Heart right ventricle (tissue), 16 donors: ENCODE measurements at regions not wholly inside any gene's neighbourhood (a gene's known extent, or its start where the extent isn't known, plus 50 kb on each side); places are given as distances from the start of the nearest gene placed in this dataset.

Source experiments
- ATAC-seq, 8 donors: fragments of 200-7000 bp; cut with Tn5 transposase; one replicate each; pipeline ENCODE4 v1.9.1; 2020; ENCODE audit warnings: mild to moderate bottlenecking in 8 of 8, moderate library complexity in 8 of 8, moderate number of reproducible peaks in 1 of 8
- DNase-seq, 2 donors: peaks; one replicate each; pipeline ENCODE4 v3.0.0-alpha.2; 2020
- H3K27ac ChIP-seq, 10 donors: fragments of 200-600 bp; sonication (generic) in 2 of 10; one replicate each; pipeline versions ENCODE4 v1.5.0 to v1.8.0; 2020 to 2022; ENCODE audit warnings: mild to moderate bottlenecking in 3 of 10
- H3K27me3 ChIP-seq, 7 donors: fragments of 200-600 bp; one replicate each; pipeline ENCODE4 v1.8.0; 2021 to 2022; ENCODE audit warnings: mild to moderate bottlenecking in 2 of 7
- H3K36me3 ChIP-seq, 9 donors: fragments of 200-600 bp; sonication (generic) in 1 of 9; one replicate each; pipeline versions ENCODE4 v1.5.0 to v1.8.0; 2020 to 2022; ENCODE audit warnings: mild to moderate bottlenecking in 2 of 9
- H3K4me1 ChIP-seq, 9 donors: fragments of 200-600 bp; sonication (generic) in 1 of 9; one replicate each; pipeline versions ENCODE4 v1.5.0 to v1.8.0; 2020 to 2022; ENCODE audit warnings: mild to moderate bottlenecking in 4 of 9
- H3K4me3 ChIP-seq, 10 donors: fragments of 200-600 bp; sonication (generic) in 2 of 10; one replicate each; pipeline versions ENCODE4 v1.5.0 to v1.8.0; 2020 to 2022; ENCODE audit warnings: mild to moderate bottlenecking in 7 of 10, moderate library complexity in 2 of 10
- H3K9me3 ChIP-seq, 11 donors: fragments of 200-600 bp in 10 of 11; sonication (generic) in 2 of 11; one replicate each; pipeline versions ENCODE4 v1.5.0 to v1.8.0; 2013 to 2022; ENCODE audit warnings: mild to moderate bottlenecking in 2 of 11, control low read depth in 1 of 11, moderate library complexity in 1 of 11
- CTCF ChIP-seq, 9 donors: fragments of 200-600 bp; sonication (generic) in 2 of 9; IDR thresholded peaks; one replicate each; pipeline versions ENCODE4 v1.5.0 to v1.8.0; 2021 to 2022; ENCODE audit warnings: antibody characterized with exemption in 9 of 9, mild to moderate bottlenecking in 5 of 9, moderate library complexity in 1 of 9
- WGBS, 2 donors: extraction: QIAGEN DNeasy Blood & Tissue Kit; methylation state at CpG; one replicate each; pipeline ENCODE4 v1.1.7; 2013; ENCODE audit warnings: inconsistent platforms in 1 of 2; 5-methylcytosine and 5-hydroxymethylcytosine counted together
- intact Hi-C, 10 donors: fragments of 100-400 bp; cut with DNase I; formaldehyde crosslinking; loops; one replicate each; pipeline versions ENCODE4 v1.11.1 to v1.14.2; 2022
- donor health status: Arrhythmogenic right ventricular cardiomyopathy.
- donor health status: ischemic (EF 13 %, LVEDD 7.1; RV severe dilation, severe dysfunction).
- donor health status: healthy with polysubstance abuse.
- donor health status: DM: no; HTN: yes; CAD: no.
- donor health status: DM: no; HTN: no; CAD: no.
- donor health status: ischemic (EF 25% LVEDD 6.9; RV normal size, moderate dysfunction).
- donor health status: ischemic (EF 25% LVEDD 5.7; RV mildly dilated, moderate dysfunction).
- donor health status: healthy.
- donor health status: DM: yes; HTN: yes; CAD: no.
- donor health status: Ischemic cardiomyopathy.
- donor health status: ischemic (EF 35%, LVEDD 5.7; RV mildly dilated, moderate dysfunction).
- donor health status: nonischemic (EF 11% LVEDD 7.7; RV severe dilation, severe dysfunction).
- donor health status: DM: yes; HTN: yes; CAD: no.
- donor health status: PGD.
- donor health status: ischemic (EF 29% LVEDD 5.4; RV normal size, mild dysfunction).
- donor health status: nonischemic (EF 23%, LVEDD 6.1; RV moderate dilation, normal function).

- H3K4me1 ChIP-seq: no peaks in the 10 kb centered on the region
- no peaks in the 10 kb centered on the region for H3K36me3 ChIP-seq
- H3K27me3 ChIP-seq: peaks cover 0 to 70% (median 32%) of the 10 kb centered on the region in 7 donors
- ATAC-seq (no peak), DNase-seq (no peak)
- H3K9me3 ChIP-seq: no peaks in the 10 kb centered on the region
- TF ChIP-seq CTCF (IDR thresholded peaks at IDR 0.05): no peak
- intact Hi-C loops: no loop called here
- WGBS, 2 donors: 71 to 83% methylated on average over 3 of the region's 3 CpGs
- no peak overlapping the region for H3K4me3 ChIP-seq
- H3K27ac ChIP-seq: no peak overlapping the region
Measured at GRCh38 chr13:111515307-111515617, 194.8 kb downstream of the TEX29 start.

- no peak for TF ChIP-seq CTCF (IDR thresholded peaks at IDR 0.05)
- H3K9me3 ChIP-seq: no peaks in the 10 kb centered on the region
- intact Hi-C loops: no loop called here
- DNase-seq (no peak), ATAC-seq (no peak)
- 77 to 78% methylated on average over 16 of the region's 16 CpGs for WGBS, 2 donors
- no peaks in the 10 kb centered on the region for H3K36me3 ChIP-seq
- H3K4me1 ChIP-seq: no peaks in the 10 kb centered on the region
- H3K4me3 ChIP-seq: no peak overlapping the region
- peaks cover 0 to 70% (median 32%) of the 10 kb centered on the region in 7 donors for H3K27me3 ChIP-seq
- no peak overlapping the region for H3K27ac ChIP-seq
Measured at GRCh38 chr13:111515635-111516034, 195.2 kb downstream of the TEX29 start.

- no peaks in the 10 kb centered on the region for H3K9me3 ChIP-seq
- intact Hi-C loops: no loop called here
Measured at GRCh38 chr13:111516712-111517640, 196.5 kb downstream of the TEX29 start.

GRCh38 chr13:111517641-111518010, 197.2 kb downstream of the TEX29 start:
- Histone ChIP-seq H3K27me3 (peaks cover 0 to 57% (median 29%) of the 10 kb centered on the region in 7 donors), H3K4me1 (no peaks in the 10 kb centered on the region), H3K9me3 (no peaks in the 10 kb centered on the region), H3K27ac (no peak overlapping the region), H3K36me3 (no peaks in the 10 kb centered on the region), H3K4me3 (no peak overlapping the region)
- TF ChIP-seq CTCF (IDR thresholded peaks at IDR 0.05): no peak
- DNase-seq (no peak), ATAC-seq (no peak)
- intact Hi-C loops: no loop called here
- WGBS, 2 donors: 60 to 76% methylated on average over 5 to 10 of the region's 10 CpGs

More at GRCh38 chr13:111516712-111517640, 196.5 kb downstream of the TEX29 start:
- no peaks in the 10 kb centered on the region for H3K4me1 ChIP-seq
- no peak overlapping the region for H3K4me3 ChIP-seq
- 70 to 76% methylated on average over 28 of the region's 28 CpGs for WGBS, 2 donors
- TF ChIP-seq CTCF (IDR thresholded peaks at IDR 0.05): no peak
- no peak overlapping the region for H3K27ac ChIP-seq
- ATAC-seq: no peak
- no peaks in the 10 kb centered on the region for H3K36me3 ChIP-seq
- no peak for DNase-seq
- peaks cover 0 to 64% (median 32%) of the 10 kb centered on the region in 7 donors for H3K27me3 ChIP-seq
